ENCODE measurements at regions not wholly inside any gene's neighbourhood (a gene's known extent, or its start where the extent isn't known, plus 50 kb on each side); places are given as distances from the start of the nearest gene placed in this dataset.

GRCh38 chr21:32881458-32881857, 109.9 kb upstream of the PAXBP1 start:
- DNase-seq (ENCODE audit: low read depth in 2 of 2, low spot score in 1 of 2): no peak

- DNase-seq (ENCODE audit: low read depth in 2 of 2, low spot score in 1 of 2): no peak
These were observed 112.5 kb upstream of the PAXBP1 start for GRCh38 chr21:32884062-32884461.

DNA sequence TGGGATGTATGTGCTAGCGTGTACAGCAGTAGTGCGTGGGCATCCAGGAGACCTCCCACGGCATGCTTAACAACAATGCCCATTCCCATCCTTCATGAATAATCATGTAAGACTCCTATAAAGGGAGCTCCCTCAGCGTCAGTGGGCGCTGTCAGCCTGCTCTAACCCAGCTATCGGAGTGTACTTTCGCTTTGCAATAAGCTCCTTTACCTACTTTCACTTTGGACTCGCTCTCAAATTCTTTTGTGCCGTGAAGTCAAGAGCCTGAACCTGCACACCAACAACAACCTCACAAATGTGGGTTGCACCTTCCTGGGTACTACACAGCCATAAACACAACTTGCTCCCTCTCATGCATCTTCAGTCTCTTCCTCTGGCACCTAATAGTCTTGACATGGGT, 114.8 kb upstream of the PAXBP1 start:
- no peak for DNase-seq (ENCODE audit: low read depth in 2 of 2, low spot score in 1 of 2)

DNA sequence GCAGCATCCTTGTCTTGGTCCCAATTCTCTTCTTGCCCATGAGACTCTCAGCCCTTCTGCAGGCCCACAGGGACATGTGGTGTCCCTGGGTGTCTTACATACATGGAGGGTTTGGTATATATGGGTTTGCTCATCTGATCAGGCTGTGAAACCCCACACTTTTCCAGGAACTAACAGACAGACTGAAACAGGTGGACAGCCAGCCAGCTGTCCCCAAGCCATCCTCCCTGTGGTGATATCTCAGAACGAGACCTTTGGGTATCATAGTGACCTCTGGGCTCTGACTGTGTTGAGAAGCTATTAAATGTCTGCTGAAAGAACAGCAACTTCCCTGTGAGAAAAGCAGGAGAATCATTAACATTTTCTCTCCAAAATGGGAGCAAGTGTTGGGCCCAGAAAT, 115.5 kb upstream of the PAXBP1 start:
- DNase-seq (ENCODE audit: low read depth in 2 of 2, low spot score in 1 of 2): no peak

DNA sequence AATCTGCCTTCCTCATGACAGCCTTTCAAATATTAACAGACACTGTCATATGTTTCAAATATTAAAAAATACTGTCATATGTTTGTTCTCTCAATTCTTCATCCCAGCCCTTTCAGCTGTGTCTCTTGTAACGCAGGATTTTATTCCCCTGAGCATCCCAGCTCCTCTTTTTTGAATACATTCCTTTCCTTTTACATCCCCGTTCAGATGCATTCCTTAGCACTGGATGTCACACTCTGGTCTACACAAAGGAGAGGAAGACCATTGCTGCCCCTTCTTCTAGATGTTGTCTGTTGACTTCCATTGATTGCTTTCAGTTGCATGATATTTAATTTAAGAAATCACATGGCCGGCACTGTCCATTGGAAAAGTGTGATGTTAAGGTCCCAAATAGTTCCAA, 117.4 kb upstream of the PAXBP1 start:
- DNase-seq (ENCODE audit: low read depth in 2 of 2, low spot score in 1 of 2): no peak

GRCh38 chr21:32889596-32889995, 118.0 kb upstream of the PAXBP1 start:
- no peak for DNase-seq (ENCODE audit: low read depth in 2 of 2, low spot score in 1 of 2)

DNA sequence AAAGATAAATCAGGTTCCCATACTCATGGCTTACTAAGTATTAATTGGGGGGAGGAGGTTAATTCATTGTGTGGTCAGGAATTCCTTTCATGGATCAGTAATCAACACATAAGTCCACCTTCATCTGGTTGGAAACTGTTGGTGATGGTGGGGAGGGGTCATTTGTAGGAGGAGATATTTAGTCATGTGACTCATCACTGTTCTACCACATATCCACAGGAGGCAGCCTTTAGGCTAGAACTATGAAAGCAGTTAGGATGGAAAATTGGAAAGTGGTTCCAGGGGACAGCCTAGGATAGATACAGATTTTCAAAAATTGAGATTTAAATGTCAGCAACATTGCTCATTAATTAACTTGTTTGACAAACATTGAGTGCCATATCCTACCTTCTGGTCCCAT, 122.8 kb upstream of the PAXBP1 start:
- DNase-seq (ENCODE audit: low read depth in 2 of 2, low spot score in 1 of 2): no peak

DNA sequence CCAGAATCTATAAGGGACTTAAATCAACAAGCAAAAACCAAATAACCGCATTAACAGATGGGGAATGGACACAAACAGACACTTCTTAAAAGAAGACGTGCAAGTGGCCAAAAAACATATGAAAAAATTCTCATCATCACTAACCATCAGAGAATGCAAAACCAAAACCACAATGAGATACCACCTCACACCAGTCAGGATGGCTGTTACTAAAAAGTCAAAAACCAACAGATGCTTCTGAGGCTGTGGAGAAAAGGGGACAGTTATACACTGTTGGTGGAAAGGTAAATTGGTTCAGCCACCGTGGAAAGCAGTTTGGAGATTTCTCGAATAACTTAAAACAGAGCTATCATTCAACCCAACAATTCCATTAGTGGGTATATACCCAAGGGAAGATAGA, 124.9 kb upstream of the OLIG2 start:
- no peak for DNase-seq (ENCODE audit: low read depth in 2 of 2, low spot score in 1 of 2)

GRCh38 chr21:32907521-32907920, 118.2 kb upstream of the OLIG2 start:
- DNase-seq (ENCODE audit: low read depth in 2 of 2, low spot score in 1 of 2): no peak

GRCh38 chr21:32908534-32908933, 117.2 kb upstream of the OLIG2 start:
- DNase-seq (ENCODE audit: low read depth in 2 of 2, low spot score in 1 of 2): no peak

DNA sequence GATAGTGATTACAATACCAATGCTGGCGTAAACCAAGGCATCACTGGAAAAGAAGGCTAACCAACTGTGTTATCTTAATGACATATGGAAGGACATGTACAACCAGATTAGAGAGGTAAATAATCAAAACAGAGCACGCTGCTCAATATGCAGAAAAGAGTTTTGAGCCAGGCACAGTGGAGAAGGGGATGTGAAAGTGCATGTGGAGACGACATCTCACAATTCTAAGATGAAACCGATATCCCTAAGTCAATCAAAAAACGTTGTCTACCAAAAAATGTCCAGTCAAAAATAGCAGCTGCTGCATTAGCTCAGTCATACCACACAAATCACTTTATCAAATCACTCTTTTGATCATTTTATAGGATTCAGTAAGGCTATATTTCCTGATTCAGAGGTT, 116.3 kb upstream of the OLIG2 start:
- no peak for DNase-seq (ENCODE audit: low read depth in 2 of 2, low spot score in 1 of 2)

DNA sequence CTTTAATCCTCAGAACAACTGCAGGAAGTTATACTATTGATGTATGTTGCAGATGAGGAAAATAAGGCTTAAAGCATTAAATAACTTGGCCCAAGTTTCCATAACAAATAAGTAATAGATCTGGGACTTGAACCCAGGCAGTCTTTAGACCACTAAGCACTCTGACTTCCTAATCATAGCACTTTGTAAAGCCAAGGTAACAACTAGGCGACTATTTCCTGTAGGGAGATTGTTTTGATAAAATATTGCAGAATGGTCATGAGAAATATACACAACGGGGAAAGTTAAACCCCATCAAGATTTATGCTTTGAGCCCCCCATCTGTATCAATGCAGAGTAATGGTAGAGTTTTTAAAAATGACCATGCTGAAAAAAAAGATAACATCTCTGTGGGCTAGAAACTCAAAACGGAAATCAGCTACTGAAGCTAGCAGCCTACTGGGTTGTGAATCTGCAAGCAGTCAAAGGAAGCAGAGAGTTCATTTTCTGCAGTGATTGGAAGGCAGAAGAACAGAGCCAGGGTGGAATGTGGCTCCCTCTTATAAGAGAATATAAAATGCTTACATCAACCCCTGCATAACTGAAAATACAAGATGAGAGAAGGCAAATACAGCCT, 111.2 kb upstream of the OLIG2 start:
- DNase-seq (ENCODE audit: low read depth in 2 of 2, low spot score in 1 of 2): no peak

GRCh38 chr21:32915099-32915498, 110.6 kb upstream of the OLIG2 start:
- no peak for DNase-seq (ENCODE audit: low read depth in 2 of 2, low spot score in 1 of 2)

GRCh38 chr21:32916088-32916487, 109.6 kb upstream of the OLIG2 start:
- no peak for DNase-seq (ENCODE audit: low read depth in 2 of 2, low spot score in 1 of 2)

- DNase-seq (ENCODE audit: low read depth in 2 of 2, low spot score in 1 of 2): no peak
These were observed 109.1 kb upstream of the OLIG2 start for GRCh38 chr21:32916522-32917099.

DNA sequence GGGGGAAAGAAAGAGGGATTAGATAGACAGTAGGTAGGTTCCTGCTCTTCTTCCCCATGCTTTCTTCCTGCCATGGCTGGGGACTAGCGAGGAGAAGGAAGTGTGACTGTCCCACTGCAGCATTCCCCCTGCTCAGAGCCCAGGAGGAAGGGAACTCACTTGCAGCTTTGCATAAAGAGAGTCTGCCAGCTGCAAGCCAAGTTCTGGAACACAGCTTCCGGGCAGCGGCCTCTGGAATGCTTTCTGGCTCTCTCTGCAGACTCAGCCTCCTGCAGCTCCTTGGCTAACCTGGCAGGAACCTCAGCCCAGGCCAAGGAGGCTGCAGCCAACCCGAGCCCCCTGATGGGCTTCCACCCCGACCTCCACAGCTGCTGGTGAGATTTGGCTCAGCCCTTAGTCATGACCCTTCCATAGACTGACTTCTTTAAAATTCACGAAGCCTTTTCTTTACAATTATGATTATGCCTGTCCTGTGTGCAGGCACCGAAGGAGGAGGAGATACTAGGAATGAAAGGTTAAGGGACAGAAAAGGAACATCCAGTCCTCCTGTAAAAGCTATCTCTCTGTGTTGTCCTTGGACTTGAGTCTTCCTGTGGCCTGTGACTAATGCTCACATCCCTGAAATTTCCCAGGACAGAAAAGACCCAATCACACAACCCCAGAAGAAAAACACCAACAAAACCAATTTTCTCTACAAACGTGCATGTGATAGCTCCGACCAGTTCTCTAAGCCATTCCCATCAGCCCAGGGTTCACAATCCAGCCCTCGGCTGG, 108.2 kb upstream of the OLIG2 start:
- no peak for DNase-seq (ENCODE audit: low read depth in 2 of 2, low spot score in 1 of 2)

DNA sequence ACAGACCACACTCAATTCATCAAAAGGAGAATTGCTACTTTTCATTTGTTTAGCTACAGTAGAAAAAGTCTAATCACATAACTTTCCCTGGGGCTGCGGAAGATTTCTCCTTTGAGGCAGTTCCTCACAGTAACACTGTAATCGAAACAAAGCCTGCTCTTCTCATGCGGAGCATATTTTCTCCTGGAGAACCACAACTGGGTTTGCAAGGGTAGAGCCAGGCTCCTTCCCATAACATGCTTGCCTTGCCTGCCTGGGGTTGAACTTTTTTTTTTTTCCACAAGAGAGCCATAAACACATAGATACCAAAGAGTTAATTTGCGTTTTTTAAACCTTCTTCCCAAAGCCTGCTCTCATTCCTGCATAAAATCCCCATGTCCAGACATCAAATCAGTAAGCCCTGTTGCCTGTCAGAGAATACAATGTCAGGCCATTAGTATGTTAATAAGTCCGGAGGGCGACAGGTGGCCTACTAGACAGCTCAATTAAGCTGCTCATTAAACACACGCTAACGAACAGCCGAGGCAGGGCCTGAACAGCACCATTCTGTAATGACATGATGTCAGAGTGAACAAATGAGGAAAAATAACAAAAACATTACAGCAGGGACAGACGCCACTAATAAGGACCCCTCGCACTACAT, 107.1 kb upstream of the OLIG2 start:
- DNase-seq (ENCODE audit: low read depth in 2 of 2, low spot score in 1 of 2): no peak

GRCh38 chr21:32920474-32920873, 105.3 kb upstream of the OLIG2 start:
- DNase-seq (ENCODE audit: low read depth in 2 of 2, low spot score in 1 of 2): no peak

GRCh38 chr21:32921632-32922230, 104.0 kb upstream of the OLIG2 start:
- DNase-seq (ENCODE audit: low read depth in 2 of 2, low spot score in 1 of 2): no peak

GRCh38 chr21:32925098-32925497, 100.6 kb upstream of the OLIG2 start:
- no peak for DNase-seq (ENCODE audit: low read depth in 2 of 2, low spot score in 1 of 2)

DNA sequence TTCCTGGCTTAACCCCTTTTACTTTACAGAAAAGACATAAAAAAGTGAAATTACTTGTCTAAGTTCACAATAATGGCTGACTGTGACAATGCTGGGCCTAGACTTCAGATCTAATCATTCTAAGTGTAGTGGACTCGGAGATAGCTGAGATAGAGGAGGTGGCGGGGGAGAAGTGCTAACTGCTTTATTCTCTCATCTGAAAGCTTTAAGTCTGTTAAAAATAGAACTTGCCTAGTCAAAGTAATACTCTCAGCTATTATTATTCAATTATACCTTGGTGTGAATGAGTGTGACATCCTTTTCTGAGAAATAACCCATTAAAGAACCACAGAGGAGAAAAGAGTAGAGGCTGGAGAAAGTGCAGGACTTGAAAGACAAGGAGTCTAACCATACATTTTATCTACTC, 96.1 kb upstream of the OLIG2 start:
- no peak for DNase-seq (ENCODE audit: low read depth in 2 of 2, low spot score in 1 of 2)

GRCh38 chr21:32930673-32931072, 95.1 kb upstream of the OLIG2 start:
- no peak for DNase-seq (ENCODE audit: low read depth in 2 of 2, low spot score in 1 of 2)

Measured in stimulated activated CD8-positive, alpha-beta memory T cell treated with anti-CD3 and anti-CD28 coated beads, Interleukin-4, amount 100 ng/mL, for 4 hours (primary cell).